ENCODE measurements at regions not wholly inside any gene's neighbourhood (a gene's known extent, or its start where the extent isn't known, plus 50 kb on each side); places are given as distances from the start of the nearest gene placed in this dataset.
"Not testable (repeated sequence)": the region's sequence is repeated elsewhere in the genome, so short reads cannot be mapped to it uniquely, and the experiment has no call there.

GRCh38 chr4:64095398-64095797 lies 313.9 kb downstream of the TECRL start:
- Histone ChIP-seq H3K36me3 (ENCODE audit: control insufficient read depth, insufficient read depth, low read length) (no peaks in the 10 kb centered on the region), H3K27me3 (replicated peaks; ENCODE audit: control insufficient read depth, insufficient read depth, low read length) (no peaks in the 10 kb centered on the region), H3K4me3 (replicated peaks; ENCODE audit: low read depth, low read length) (no peak overlapping the region)
- no peak for DNase-seq (ENCODE audit: extremely low read depth, insufficient read length)
- no peak for TF ChIP-seq CTCF (IDR thresholded peaks at IDR 0.05; ENCODE audit: insufficient read depth, low read length, poor library complexity, severe bottlenecking)

- H3K4me3 ChIP-seq (replicated peaks; ENCODE audit: low read depth, low read length), result no peak overlapping the region
- TF ChIP-seq CTCF (IDR thresholded peaks at IDR 0.05; ENCODE audit: insufficient read depth, low read length, poor library complexity, severe bottlenecking), result no peak
- no peaks in the 10 kb centered on the region for H3K27me3 ChIP-seq (replicated peaks; ENCODE audit: control insufficient read depth, insufficient read depth, low read length)
- DNase-seq (ENCODE audit: extremely low read depth, insufficient read length), result no peak
- no peaks in the 10 kb centered on the region for H3K36me3 ChIP-seq (ENCODE audit: control insufficient read depth, insufficient read depth, low read length)
Measured at GRCh38 chr4:64079316-64079715, 329.9 kb downstream of the TECRL start.

GRCh38 chr4:64068096-64068495 lies 341.2 kb downstream of the TECRL start:
- no peak for DNase-seq (ENCODE audit: extremely low read depth, insufficient read length)
- TF ChIP-seq CTCF (IDR thresholded peaks at IDR 0.05; ENCODE audit: insufficient read depth, low read length, poor library complexity, severe bottlenecking), result no peak
- no peaks in the 10 kb centered on the region for H3K36me3 ChIP-seq (ENCODE audit: control insufficient read depth, insufficient read depth, low read length)
- no peaks in the 10 kb centered on the region for H3K27me3 ChIP-seq (replicated peaks; ENCODE audit: control insufficient read depth, insufficient read depth, low read length)
- no peak overlapping the region for H3K4me3 ChIP-seq (replicated peaks; ENCODE audit: low read depth, low read length)

- no peak for DNase-seq (ENCODE audit: extremely low read depth, insufficient read length)
- Histone ChIP-seq H3K36me3 (ENCODE audit: control insufficient read depth, insufficient read depth, low read length) (no peaks in the 10 kb centered on the region), H3K27me3 (replicated peaks; ENCODE audit: control insufficient read depth, insufficient read depth, low read length) (no peaks in the 10 kb centered on the region), H3K4me3 (replicated peaks; ENCODE audit: low read depth, low read length) (no peak overlapping the region)
- TF ChIP-seq CTCF (IDR thresholded peaks at IDR 0.05; ENCODE audit: insufficient read depth, low read length, poor library complexity, severe bottlenecking), result no peak
Measured at GRCh38 chr4:64062991-64063390, 346.3 kb downstream of the TECRL start.

- H3K4me3 ChIP-seq (replicated peaks; ENCODE audit: low read depth, low read length); DNase-seq (ENCODE audit: extremely low read depth, insufficient read length); H3K36me3 ChIP-seq (ENCODE audit: control insufficient read depth, insufficient read depth, low read length); H3K27me3 ChIP-seq (replicated peaks; ENCODE audit: control insufficient read depth, insufficient read depth, low read length): not testable (repeated sequence)
Measured at GRCh38 chr4:64037033-64037432, 372.2 kb downstream of the TECRL start.

- H3K36me3 ChIP-seq (ENCODE audit: control insufficient read depth, insufficient read depth, low read length), result no peaks in the 10 kb centered on the region
- no peaks in the 10 kb centered on the region for H3K27me3 ChIP-seq (replicated peaks; ENCODE audit: control insufficient read depth, insufficient read depth, low read length)
- no peak for TF ChIP-seq CTCF (IDR thresholded peaks at IDR 0.05; ENCODE audit: insufficient read depth, low read length, poor library complexity, severe bottlenecking)
- DNase-seq (ENCODE audit: extremely low read depth, insufficient read length), result no peak
- H3K4me3 ChIP-seq (replicated peaks; ENCODE audit: low read depth, low read length), result no peak overlapping the region
Measured at GRCh38 chr4:64022560-64022959, 386.7 kb downstream of the TECRL start.

Measured in GM06990 (cell line).